CD14-positive monocyte (primary cell): ENCODE measurements at regions not wholly inside any gene's neighbourhood (a gene's known extent, or its start where the extent isn't known, plus 50 kb on each side); places are given as distances from the start of the nearest gene placed in this dataset.

Experiments used
- DNase-seq, 3 donors: peaks; one replicate each; pipeline ENCODE4 v3.0.0-alpha.2; 2011 to 2022
- H2AFZ ChIP-seq: 2 replicates; pipeline ENCODE4 v1.6.0; 2012; ENCODE audit warnings: mild to moderate bottlenecking, low read depth, low read length, inconsistent platforms; ENCODE audit not compliant: insufficient read depth, poor library complexity, severe bottlenecking
- H3K27ac ChIP-seq, 2 donors: 1 replicate in 1 of 2; 2 replicates in 1 of 2; pipeline ENCODE4 v1.5.1; 2012 to 2013; ENCODE audit warnings: low read length in 2 of 2, control low read depth in 1 of 2, inconsistent platforms in 1 of 2, low read depth in 1 of 2, mild to moderate bottlenecking in 1 of 2
- H3K27me3 ChIP-seq, 2 donors: one replicate each; pipeline versions ENCODE4 v1.6.0 to v1.6.1; 2011 to 2013; ENCODE audit warnings: low read length in 2 of 2; ENCODE audit not compliant: control insufficient read depth in 2 of 2, insufficient read depth in 2 of 2
- H3K36me3 ChIP-seq, 2 donors: replicated peaks in 1 of 2; 1 replicate in 1 of 2; 2 replicates in 1 of 2; pipeline versions ENCODE4 v1.5.1 to v1.6.1; 2012 to 2013; ENCODE audit warnings: low read length in 2 of 2, control low read depth in 1 of 2, inconsistent platforms in 1 of 2, mild to moderate bottlenecking in 1 of 2; ENCODE audit not compliant: insufficient read depth in 2 of 2, control insufficient read depth in 1 of 2
- H3K4me1 ChIP-seq, 2 donors: 1 replicate in 1 of 2; 2 replicates in 1 of 2; pipeline versions ENCODE4 v1.5.1 to v1.6.1; 2012 to 2013; ENCODE audit warnings: low read length in 2 of 2, control low read depth in 1 of 2, inconsistent platforms in 1 of 2, mild to moderate bottlenecking in 1 of 2, moderate library complexity in 1 of 2; ENCODE audit not compliant: insufficient read depth in 2 of 2, control insufficient read depth in 1 of 2
- H3K4me2 ChIP-seq: replicated peaks from 2 replicates; pipeline ENCODE3; 2012; ENCODE audit warnings: low read length, moderate library complexity, mild to moderate bottlenecking; ENCODE audit not compliant: poor library complexity, severe bottlenecking; ENCODE audit errors: extremely low read depth
- H3K4me3 ChIP-seq, 3 experiments: fragments of 200-600 bp in 1 of 3; sonication (generic) in 1 of 3; replicated peaks in 1 of 3; 1 replicate in 2 of 3; 2 replicates in 1 of 3; pipeline ENCODE4 v1.5.1; 2011 to 2013; ENCODE audit warnings: low read length in 3 of 3, mild to moderate bottlenecking in 3 of 3, control low read depth in 2 of 3, low read depth in 2 of 3, inconsistent platforms in 1 of 3, moderate library complexity in 1 of 3
- H3K79me2 ChIP-seq: 2 replicates; pipeline ENCODE4 v1.6.0; 2012; ENCODE audit warnings: mild to moderate bottlenecking, control low read depth, inconsistent platforms, low read length, moderate library complexity; ENCODE audit not compliant: insufficient read depth
- H3K9ac ChIP-seq: 2 replicates; pipeline ENCODE4 v1.6.0; 2017; ENCODE audit warnings: low read length, mild to moderate bottlenecking; ENCODE audit not compliant: insufficient read depth, poor library complexity, severe bottlenecking
- H3K9me3 ChIP-seq, 2 donors: replicated peaks in 1 of 2; 1 replicate in 1 of 2; 2 replicates in 1 of 2; pipeline versions ENCODE4 v1.5.1 to v1.6.1; 2012 to 2013; ENCODE audit warnings: low read length in 2 of 2, control low read depth in 1 of 2; ENCODE audit not compliant: control insufficient read depth in 1 of 2, insufficient read depth in 1 of 2
- H4K20me1 ChIP-seq: 2 replicates; pipeline ENCODE4 v1.6.0; 2012; ENCODE audit warnings: mild to moderate bottlenecking, low read length, control low read depth, moderate library complexity; ENCODE audit not compliant: insufficient read depth
- H3K27ac Mint-ChIP-seq, 7 donors: one replicate each; pipeline ENCODE4 v1.8.0; 2020; ENCODE audit warnings: mild to moderate bottlenecking in 7 of 7, mixed read lengths in 7 of 7, moderate library complexity in 6 of 7, inconsistent platforms in 2 of 7
- H3K27me3 Mint-ChIP-seq, 3 donors: one replicate each; pipeline ENCODE4 v1.8.0; 2021 to 2022; ENCODE audit warnings: low read depth in 3 of 3, mild to moderate bottlenecking in 3 of 3, mixed read lengths in 3 of 3, moderate library complexity in 3 of 3, inconsistent platforms in 1 of 3
- H3K36me3 Mint-ChIP-seq, 2 donors: one replicate each; pipeline ENCODE4 v1.8.0; 2020; ENCODE audit warnings: mixed read lengths in 2 of 2, inconsistent platforms in 1 of 2, mild to moderate bottlenecking in 1 of 2
- H3K4me1 Mint-ChIP-seq: one replicate; pipeline ENCODE4 v1.8.0; 2020; ENCODE audit warnings: mild to moderate bottlenecking, mixed read lengths
- H3K4me3 Mint-ChIP-seq, 2 donors: one replicate each; pipeline ENCODE4 v1.8.0; 2020; ENCODE audit warnings: mild to moderate bottlenecking in 2 of 2, mixed read lengths in 2 of 2, moderate library complexity in 1 of 2
- H3K9me3 Mint-ChIP-seq, 7 donors: one replicate each; pipeline ENCODE4 v1.8.0; 2020 to 2022; ENCODE audit warnings: mixed read lengths in 7 of 7, mild to moderate bottlenecking in 6 of 7, moderate library complexity in 6 of 7, inconsistent platforms in 2 of 7
- CTCF ChIP-seq: fragments of 200-600 bp; IDR thresholded peaks from one replicate; pipeline ENCODE4 v1.8.0; 2022; ENCODE audit warnings: antibody characterized with exemption, mild to moderate bottlenecking
- WGBS: methylation state at CpG from one replicate; pipeline ENCODE4 v1.1.5; 2013; ENCODE audit warnings: missing lambda C conversion rate; ENCODE audit not compliant: insufficient coverage; 5-methylcytosine and 5-hydroxymethylcytosine counted together
- intact Hi-C, 2 donors: fragments of 100-400 bp; cut with micrococcal nuclease; formaldehyde crosslinking; loops; one replicate each; pipeline versions ENCODE4 v1.15.0 to v1.15.1; 2023

GRCh38 chr6:104182811-104183210, 676.9 kb downstream of the HACE1 start:
- no peak for TF ChIP-seq CTCF
- intact Hi-C loops: no loop called here
- no peaks in the 10 kb centered on the region for H3K4me1 ChIP-seq

GRCh38 chr6:104173668-104174067, 686.1 kb downstream of the HACE1 start:
- no peak overlapping the region for H3K4me3 ChIP-seq
- DNase-seq: no peak

More at GRCh38 chr6:104182811-104183210, 676.9 kb downstream of the HACE1 start:
- no peaks in the 10 kb centered on the region for H3K27me3 ChIP-seq
- no peaks in the 10 kb centered on the region for H3K4me1 Mint-ChIP-seq
- H3K27ac Mint-ChIP-seq: no peak overlapping the region
- no peak overlapping the region for H2AFZ ChIP-seq
- H3K9ac ChIP-seq: no peak overlapping the region
- no peaks in the 10 kb centered on the region for H3K36me3 ChIP-seq
- H3K36me3 Mint-ChIP-seq: no peaks in the 10 kb centered on the region
- peaks cover 2 to 11% (median 6%) of the 10 kb centered on the region in 7 donors for H3K9me3 Mint-ChIP-seq
- H3K79me2 ChIP-seq: no peaks in the 10 kb centered on the region
- H4K20me1 ChIP-seq: no peaks in the 10 kb centered on the region
- no peak for DNase-seq
- WGBS: 100% methylated on average over 1 of the region's 2 CpGs
- no peaks in the 10 kb centered on the region for H3K27me3 Mint-ChIP-seq
- H3K27ac ChIP-seq: no peak overlapping the region
- no peak overlapping the region for H3K4me3 ChIP-seq
- no peak overlapping the region for H3K4me3 Mint-ChIP-seq
- H3K4me2 ChIP-seq: no peak overlapping the region
- H3K9me3 ChIP-seq: peaks cover 1 to 20% of the 10 kb centered on the region in 2 donors

More at GRCh38 chr6:104173668-104174067, 686.1 kb downstream of the HACE1 start:
- H3K9me3 Mint-ChIP-seq: peaks cover 0 to 1% (median 0%) of the 10 kb centered on the region in 7 donors
- Histone ChIP-seq H3K4me1 (no peaks in the 10 kb centered on the region), H3K4me2 (no peak overlapping the region), H4K20me1 (no peaks in the 10 kb centered on the region), H2AFZ (no peak overlapping the region), H3K27ac (no peak overlapping the region), H3K9ac (no peak overlapping the region), H3K27me3 (no peaks in the 10 kb centered on the region), H3K36me3 (no peaks in the 10 kb centered on the region), H3K79me2 (no peaks in the 10 kb centered on the region), H3K9me3 (no peaks in the 10 kb centered on the region)
- no peak overlapping the region for H3K27ac Mint-ChIP-seq
- H3K36me3 Mint-ChIP-seq: no peaks in the 10 kb centered on the region
- no peak overlapping the region for H3K4me3 Mint-ChIP-seq
- WGBS: no CpG with 5 or more reads among the region's 1 CpG
- H3K4me1 Mint-ChIP-seq: no peaks in the 10 kb centered on the region
- peaks cover 0 to 3% (median 0%) of the 10 kb centered on the region in 3 donors for H3K27me3 Mint-ChIP-seq
- intact Hi-C loops: no loop called here
- no peak for TF ChIP-seq CTCF
